Gastrocnemius medialis (tissue), 4 donors: ENCODE measurements at regions not wholly inside any gene's neighbourhood (a gene's known extent, or its start where the extent isn't known, plus 50 kb on each side); places are given as distances from the start of the nearest gene placed in this dataset.

Experiments
- CTCF ChIP-seq, 5 experiments: fragments of 450-650 bp in 3 of 5; fragments of 200-600 bp in 2 of 5; sonication (generic) in 2 of 5; IDR thresholded peaks in 4 of 5; conservative IDR thresholded peaks in 1 of 5; 1 replicate in 4 of 5; 2 replicates in 1 of 5; pipeline ENCODE4 v1.5.1; 2016 to 2019; ENCODE audit warnings: antibody characterized with exemption in 5 of 5, mild to moderate bottlenecking in 3 of 5, moderate library complexity in 3 of 5
- POLR2A ChIP-seq, 2 donors: fragments of 450-650 bp; IDR thresholded peaks; one replicate each; pipeline ENCODE4 v1.6.1; 2017; ENCODE audit warnings: antibody characterized with exemption in 2 of 2, mild to moderate bottlenecking in 2 of 2, moderate library complexity in 2 of 2

GRCh38 chr2:238971318-238972145 lies 123.6 kb downstream of the TWIST2 start:
- TF ChIP-seq POLR2A (IDR thresholded peaks at IDR 0.05), result no peak
- no peak for TF ChIP-seq CTCF (IDR thresholded peaks at IDR 0.05 in 4 of 5, conservative IDR thresholded peaks at IDR 0.05 in 1 of 5)
